SKM-1 treated with dmso at 0.1 percent for 144 hours (cell line): ENCODE measurements at regions not wholly inside any gene's neighbourhood (a gene's known extent, or its start where the extent isn't known, plus 50 kb on each side); places are given as distances from the start of the nearest gene placed in this dataset.
"Not testable (repeated sequence)": the region's sequence is repeated elsewhere in the genome, so short reads cannot be mapped to it uniquely, and the experiment has no call there.

Experiments
- DNase-seq: peaks from one replicate; lab custom pipeline; 2025; ENCODE audit not compliant: unreplicated experiment; lab: John Stamatoyannopoulos, UW

DNA sequence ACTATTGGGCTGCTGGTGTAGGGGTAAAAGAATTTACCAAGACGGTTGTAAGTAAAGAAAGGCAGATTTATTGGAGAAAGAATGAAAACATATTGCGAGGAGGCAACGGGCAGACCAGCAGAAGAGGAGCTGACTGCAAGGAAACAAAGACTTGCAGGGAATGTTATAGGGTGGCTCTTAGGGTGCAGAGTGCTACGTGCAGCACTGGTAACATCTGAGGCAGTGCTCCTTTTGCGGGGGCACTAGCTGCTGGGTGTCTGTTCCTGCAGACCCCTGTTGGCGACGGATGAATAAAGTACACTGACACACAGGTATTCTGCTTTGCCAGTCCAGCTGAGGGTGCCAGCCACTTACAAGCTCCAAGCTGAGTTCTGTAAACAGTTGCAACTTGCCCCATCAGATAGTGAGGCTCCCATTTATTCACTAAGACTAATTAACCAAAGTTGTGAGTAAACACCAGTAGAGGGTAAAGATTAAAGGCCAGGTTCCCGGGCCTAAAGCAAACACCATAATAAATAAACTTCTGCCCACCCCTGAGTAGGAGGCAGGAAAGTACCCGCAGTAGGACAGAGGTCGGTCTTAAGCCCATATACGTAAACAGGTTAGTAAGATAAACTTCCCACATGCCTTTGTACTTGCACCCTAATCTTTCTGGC is 140.2 kb upstream of the KCNK1 start:
- no peak for DNase-seq

DNA sequence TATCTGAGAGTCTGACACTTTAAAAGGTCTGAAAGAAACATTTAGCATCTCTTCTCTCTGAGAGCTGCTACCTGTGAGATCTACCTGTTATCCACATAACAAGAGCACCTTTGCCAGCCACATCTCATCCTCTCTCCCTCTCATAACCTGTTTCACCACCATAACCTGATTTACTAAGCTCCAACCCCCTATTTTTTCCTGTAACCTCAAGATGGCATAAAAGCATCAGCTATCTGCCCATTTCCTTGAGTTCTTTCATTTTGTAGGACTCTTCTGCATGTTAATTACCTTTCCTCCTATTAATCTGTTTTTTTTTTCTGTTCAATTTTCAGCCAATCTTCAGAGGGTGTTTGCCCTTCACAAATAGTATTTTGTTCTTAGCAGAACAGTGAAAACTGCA is 136.5 kb upstream of the KCNK1 start:
- no peak for DNase-seq

- no peak for DNase-seq
Measured at GRCh38 chr1:233478611-233479010, 135.3 kb upstream of the KCNK1 start.

DNA sequence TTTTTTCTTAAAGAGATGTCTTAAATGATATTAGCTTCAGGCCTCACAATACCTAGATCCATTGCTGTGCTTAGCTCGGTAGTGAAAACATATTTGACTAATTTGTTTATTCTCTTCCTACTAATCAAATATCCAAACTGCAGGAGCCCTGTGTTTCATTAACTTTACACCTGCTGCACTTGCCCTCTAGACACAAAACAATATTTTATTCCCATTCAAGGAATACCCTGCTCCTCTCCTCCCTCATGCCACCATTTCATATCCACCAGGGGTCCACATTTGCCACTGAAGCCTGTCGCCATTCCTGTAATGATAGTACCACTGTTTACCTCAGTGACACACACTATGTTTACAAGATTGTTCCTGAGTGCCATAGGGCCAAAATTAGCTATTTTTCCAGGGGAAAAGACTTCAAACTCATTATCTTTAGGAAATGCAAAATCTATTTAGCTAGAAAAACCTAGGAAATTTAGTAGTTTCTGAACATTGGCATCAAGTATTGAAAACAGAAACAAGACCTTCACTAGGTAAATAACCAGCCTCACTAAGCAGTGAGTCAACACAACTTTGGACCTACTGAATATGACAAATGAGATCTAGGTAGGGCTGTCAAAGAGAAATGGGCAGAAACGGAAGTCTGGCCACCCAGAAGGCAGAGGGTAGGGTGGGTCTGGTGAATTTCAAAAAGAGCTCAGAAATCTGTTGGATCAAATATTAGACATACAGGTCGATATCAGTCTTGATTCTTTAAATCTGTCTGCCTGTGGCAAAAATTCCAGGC is 134.6 kb upstream of the KCNK1 start:
- no peak for DNase-seq

- DNase-seq, result no peak
Measured at GRCh38 chr1:233480198-233480597, 133.7 kb upstream of the KCNK1 start.

- DNase-seq, result no peak
Measured at GRCh38 chr1:233482388-233482787, 131.5 kb upstream of the KCNK1 start.

DNA sequence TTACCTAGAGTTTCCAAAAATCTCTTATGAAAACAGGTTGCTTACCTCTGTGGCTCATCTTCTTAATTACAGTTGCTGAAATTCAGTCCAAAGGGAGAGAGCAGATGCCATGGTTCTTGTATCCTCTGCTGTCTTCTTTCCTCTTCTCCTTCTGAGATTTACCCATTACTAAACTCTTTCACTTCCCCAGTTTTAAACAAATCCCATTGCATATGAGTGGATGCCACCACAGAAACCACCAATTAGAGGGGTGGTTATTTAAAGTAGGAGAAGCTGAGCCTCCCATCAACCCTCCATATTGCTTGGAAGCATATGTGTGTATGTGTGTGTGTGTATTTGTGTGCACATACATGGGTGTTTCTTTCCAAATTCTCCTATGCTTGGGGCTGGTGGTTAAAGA is 128.5 kb upstream of the KCNK1 start:
- DNase-seq, result no peak

DNA sequence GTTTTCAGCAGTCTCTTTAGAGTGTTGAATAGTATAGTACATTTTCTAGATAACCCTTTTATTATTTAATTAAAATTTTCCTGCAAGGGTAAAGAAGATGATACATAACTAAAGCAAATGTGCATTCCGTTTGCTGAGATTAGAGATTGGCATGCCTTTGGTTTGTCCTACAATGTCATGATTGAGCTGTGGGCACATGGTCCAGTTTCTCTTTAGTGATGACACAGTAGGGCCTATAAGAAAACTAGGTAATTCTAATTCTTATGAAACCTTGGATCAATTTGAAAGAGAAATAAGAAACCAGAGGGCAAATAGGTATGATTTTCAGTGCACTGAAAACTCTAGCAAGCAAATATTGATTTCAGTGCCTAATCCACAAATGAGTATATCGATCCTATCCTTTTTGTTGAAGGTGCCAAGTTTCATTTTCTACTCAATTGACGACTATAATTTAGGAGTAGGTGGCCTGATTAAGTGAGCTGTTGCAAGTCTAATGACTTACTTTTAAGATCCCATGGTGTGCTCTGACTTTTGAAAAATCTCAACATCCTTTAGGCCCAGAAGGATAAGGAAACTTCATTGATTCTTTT is 128.0 kb upstream of the KCNK1 start:
- DNase-seq, result no peak

GRCh38 chr1:233487408-233487807 is 126.5 kb upstream of the KCNK1 start:
- no peak for DNase-seq

- no peak for DNase-seq
Measured at GRCh38 chr1:233489411-233489810, 124.5 kb upstream of the KCNK1 start.

GRCh38 chr1:233490488-233490887 is 123.4 kb upstream of the KCNK1 start:
- DNase-seq, result no peak

GRCh38 chr1:233491953-233492620 is 121.8 kb upstream of the KCNK1 start:
- DNase-seq, result no peak

DNA sequence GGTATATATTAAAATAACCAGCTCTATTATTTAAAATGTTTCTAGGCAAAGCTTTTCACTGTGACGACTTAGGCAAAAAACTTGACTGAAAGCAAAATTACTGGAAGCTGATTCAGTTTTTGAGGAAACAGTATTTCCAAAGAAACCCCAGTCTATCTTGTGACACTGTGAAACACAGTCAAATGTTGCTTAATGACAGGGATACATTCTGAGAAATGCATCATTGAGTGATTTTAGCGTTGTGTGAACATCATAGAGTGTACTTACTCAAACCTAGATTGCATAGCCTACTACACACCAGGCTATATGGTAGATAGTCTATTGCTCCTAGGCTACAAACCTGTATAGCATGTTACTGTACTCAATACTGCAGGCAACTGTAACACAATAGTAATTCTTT is 116.9 kb upstream of the KCNK1 start:
- DNase-seq, result no peak

GRCh38 chr1:233497679-233498078 is 116.2 kb upstream of the KCNK1 start:
- no peak for DNase-seq

- DNase-seq, result no peak
Measured at GRCh38 chr1:233500106-233500505, 113.8 kb upstream of the KCNK1 start.

DNA sequence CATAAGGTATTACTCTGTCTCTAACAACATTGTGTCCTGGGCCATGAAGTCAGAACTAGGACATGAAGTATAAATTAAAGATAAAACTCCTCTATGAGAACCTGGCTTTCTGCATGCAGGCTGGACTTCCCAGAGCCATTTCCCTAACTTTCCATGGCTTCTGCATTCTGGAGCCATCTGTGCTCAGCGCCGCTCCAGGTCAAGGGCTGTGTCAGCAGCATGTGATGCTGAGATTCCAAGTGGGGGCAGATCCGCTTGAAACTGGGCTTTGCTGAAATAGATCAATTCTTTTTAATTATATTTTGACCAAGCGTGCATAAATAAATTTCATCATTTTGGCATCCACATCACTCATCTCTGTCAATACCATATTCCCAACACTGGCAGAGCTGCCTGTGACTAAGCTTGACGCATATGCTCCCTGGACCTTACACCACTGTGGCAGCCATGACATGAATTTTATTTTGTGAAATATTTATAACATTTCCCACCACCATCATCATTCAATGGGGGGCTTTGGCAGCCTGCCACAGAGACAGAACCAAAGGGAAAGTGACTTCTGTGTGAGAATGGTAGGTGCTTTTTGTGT is 110.4 kb upstream of the KCNK1 start:
- DNase-seq, result no peak

- no peak for DNase-seq
Measured at GRCh38 chr1:233505130-233505529, 108.8 kb upstream of the KCNK1 start.

DNA sequence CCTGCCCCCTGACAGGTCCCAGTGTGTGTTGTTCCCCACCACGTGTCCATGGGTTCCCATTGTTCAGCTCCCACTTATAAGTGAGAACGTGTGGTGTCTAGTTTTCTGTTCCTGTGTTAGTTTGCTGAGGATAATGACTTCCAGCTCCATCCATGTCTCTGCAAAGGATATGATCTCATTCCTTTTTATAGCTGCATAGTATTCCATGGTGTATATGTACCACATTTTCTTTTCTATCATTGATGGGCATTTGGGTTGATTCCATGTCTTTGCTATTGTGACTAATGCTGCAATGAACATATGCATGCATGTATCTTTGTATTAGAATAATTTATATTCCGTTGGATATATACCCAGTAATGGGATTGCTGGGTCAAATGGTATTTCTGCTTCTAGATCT is 108.0 kb upstream of the KCNK1 start:
- DNase-seq, result not testable (repeated sequence)

DNA sequence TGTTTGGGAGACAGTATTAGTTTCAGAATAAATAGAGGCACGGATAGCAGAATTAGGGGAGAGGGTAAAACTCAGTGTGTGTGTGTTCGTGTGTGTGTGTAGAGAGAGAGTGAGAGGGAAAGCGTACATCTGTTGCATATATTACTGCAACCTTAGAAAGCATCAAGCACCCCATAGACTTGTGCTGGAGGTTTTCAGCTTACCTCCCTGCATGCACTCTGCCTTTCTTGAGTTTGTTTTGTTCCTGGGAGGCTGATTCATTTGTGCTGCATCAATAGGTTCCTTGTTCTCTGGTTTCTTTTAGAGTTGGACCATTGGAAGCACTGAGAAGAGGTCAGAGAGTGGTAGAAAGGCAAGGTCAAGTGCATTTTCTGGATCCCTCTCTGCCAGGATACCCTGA is 104.4 kb upstream of the KCNK1 start:
- DNase-seq, result no peak

- DNase-seq, result no peak
Measured at GRCh38 chr1:233512538-233512937, 101.4 kb upstream of the KCNK1 start.

GRCh38 chr1:233513431-233513830 is 100.5 kb upstream of the KCNK1 start:
- peak; percentile 78 for DNase-seq
